HepG2 (cell line): ENCODE measurements at regions not wholly inside any gene's neighbourhood (a gene's known extent, or its start where the extent isn't known, plus 50 kb on each side); places are given as distances from the start of the nearest gene placed in this dataset.

Experiments
- CENPX ChIP-seq: sonication (generic); formaldehyde crosslinking; IDR thresholded peaks from 2 replicates; pipeline ENCODE4 v1.9.0; 2021; ENCODE audit warnings: mild to moderate bottlenecking, missing genetic modification reagents, moderate library complexity
- EZH2 ChIP-seq: conservative IDR thresholded peaks from 2 replicates; pipeline ENCODE4 v1.6.1; 2012; ENCODE audit warnings: mild to moderate bottlenecking, low read depth, low read length, moderate library complexity
- PCBP1 ChIP-seq: fragments of 200-400 bp; formaldehyde crosslinking; IDR thresholded peaks from 2 replicates; pipeline ENCODE4 v1.6.1; 2017; ENCODE audit warnings: mild to moderate bottlenecking, low read depth, low read length, borderline replicate concordance
- PHF5A ChIP-seq: IDR thresholded peaks from one replicate; pipeline ENCODE4 v1.6.1; 2018; ENCODE audit warnings: low read depth, missing genetic modification reagents; ENCODE audit not compliant: unreplicated experiment
- SP1 ChIP-seq, 2 experiments: fragments of 450-650 bp in 1 of 2; sonication (generic) in 1 of 2; formaldehyde crosslinking in 1 of 2; IDR thresholded peaks; 2 replicates each; pipeline versions ENCODE4 v1.4.0 to v1.6.1; 2016 to 2020; ENCODE audit warnings: missing genetic modification reagents in 1 of 2
- TCF7 ChIP-seq: sonication (generic); IDR thresholded peaks from 2 replicates; pipeline ENCODE4 v1.6.1; 2016; ENCODE audit warnings: antibody characterized with exemption, low read depth
- ZNF282 ChIP-seq: fragments of 450-650 bp; IDR thresholded peaks from 2 replicates; pipeline ENCODE4 v1.6.1; 2018; ENCODE audit not compliant: partially characterized antibody

GRCh38 chr2:58709274-58709673 lies 468.1 kb upstream of the FANCL start:
- no peak for TF ChIP-seq PHF5A (CRISPR knock-in tag)
- no peak for TF ChIP-seq EZH2
- no peak for TF ChIP-seq ZNF282
- TF ChIP-seq SP1 (IDR thresholded peaks at IDR 0.05), result no peak
- TF ChIP-seq SP1 (CRISPR knock-in tag; IDR thresholded peaks at IDR 0.05), result no peak
- no peak for TF ChIP-seq TCF7
- TF ChIP-seq CENPX, result no peak
- no peak for TF ChIP-seq PCBP1
